AG09309 (cell line): ENCODE measurements at regions not wholly inside any gene's neighbourhood (a gene's known extent, or its start where the extent isn't known, plus 50 kb on each side); places are given as distances from the start of the nearest gene placed in this dataset.
"Not testable (repeated sequence)": the region's sequence is repeated elsewhere in the genome, so short reads cannot be mapped to it uniquely, and the experiment has no call there.

Experiments
- DNase-seq: peaks from one replicate; pipeline ENCODE4 v3.0.0-alpha.2; 2010; ENCODE audit warnings: low read depth
- H3K4me3 ChIP-seq: 2 replicates; pipeline ENCODE4 v1.5.1; 2011; ENCODE audit warnings: mild to moderate bottlenecking, low read depth, low read length, moderate library complexity; ENCODE audit not compliant: control insufficient read depth
- TF ChIP-seq, protein P1 (sequence below): IDR thresholded peaks from 2 replicates; pipeline ENCODE4 v1.5.1; 2011; ENCODE audit warnings: mild to moderate bottlenecking, low read depth, low read length, inconsistent platforms; ENCODE audit not compliant: insufficient read depth, control insufficient read depth; ENCODE audit errors: missing control alignments

- DNase-seq = no peak
- TF ChIP-seq, protein P1, sequence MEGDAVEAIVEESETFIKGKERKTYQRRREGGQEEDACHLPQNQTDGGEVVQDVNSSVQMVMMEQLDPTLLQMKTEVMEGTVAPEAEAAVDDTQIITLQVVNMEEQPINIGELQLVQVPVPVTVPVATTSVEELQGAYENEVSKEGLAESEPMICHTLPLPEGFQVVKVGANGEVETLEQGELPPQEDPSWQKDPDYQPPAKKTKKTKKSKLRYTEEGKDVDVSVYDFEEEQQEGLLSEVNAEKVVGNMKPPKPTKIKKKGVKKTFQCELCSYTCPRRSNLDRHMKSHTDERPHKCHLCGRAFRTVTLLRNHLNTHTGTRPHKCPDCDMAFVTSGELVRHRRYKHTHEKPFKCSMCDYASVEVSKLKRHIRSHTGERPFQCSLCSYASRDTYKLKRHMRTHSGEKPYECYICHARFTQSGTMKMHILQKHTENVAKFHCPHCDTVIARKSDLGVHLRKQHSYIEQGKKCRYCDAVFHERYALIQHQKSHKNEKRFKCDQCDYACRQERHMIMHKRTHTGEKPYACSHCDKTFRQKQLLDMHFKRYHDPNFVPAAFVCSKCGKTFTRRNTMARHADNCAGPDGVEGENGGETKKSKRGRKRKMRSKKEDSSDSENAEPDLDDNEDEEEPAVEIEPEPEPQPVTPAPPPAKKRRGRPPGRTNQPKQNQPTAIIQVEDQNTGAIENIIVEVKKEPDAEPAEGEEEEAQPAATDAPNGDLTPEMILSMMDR = no peak
- no peak overlapping the region for H3K4me3 ChIP-seq
Observed at GRCh38 chr3:5358911-5359310, 171.4 kb downstream of the EDEM1 start.

GRCh38 chr3:5360453-5360852 lies 172.9 kb downstream of the EDEM1 start:
- H3K4me3 ChIP-seq = no peak overlapping the region
- TF ChIP-seq, protein P1 = no peak
- DNase-seq = no peak

GRCh38 chr3:5366746-5367145 lies 179.2 kb downstream of the EDEM1 start:
- DNase-seq = no peak

DNA sequence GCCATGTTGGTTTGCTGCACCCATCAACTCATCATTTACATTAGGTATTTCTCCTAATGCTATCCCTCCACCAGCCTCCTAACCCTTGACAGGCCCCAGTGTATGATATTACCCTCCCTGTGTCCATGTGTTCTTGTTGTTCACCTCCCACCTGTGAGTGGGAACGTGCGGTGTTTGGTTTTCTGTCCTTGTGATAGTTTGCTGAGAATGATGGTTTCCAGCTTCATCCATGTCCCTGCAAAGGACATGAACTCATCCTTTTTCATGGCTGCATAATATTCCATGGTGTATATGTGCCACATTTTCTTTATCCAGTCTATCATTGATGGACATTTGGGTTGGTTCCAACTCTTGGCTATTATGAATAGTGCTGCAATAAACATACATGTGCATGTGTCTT lies 184.0 kb downstream of the EDEM1 start:
- DNase-seq, H3K4me3 ChIP-seq: not testable (repeated sequence)

More at GRCh38 chr3:5366746-5367145, 179.2 kb downstream of the EDEM1 start:
- TF ChIP-seq, protein P1 = no peak
- H3K4me3 ChIP-seq = no peak overlapping the region

GRCh38 chr3:5376761-5377160 lies 189.3 kb downstream of the EDEM1 start:
- TF ChIP-seq, protein P1 = no peak

DNA sequence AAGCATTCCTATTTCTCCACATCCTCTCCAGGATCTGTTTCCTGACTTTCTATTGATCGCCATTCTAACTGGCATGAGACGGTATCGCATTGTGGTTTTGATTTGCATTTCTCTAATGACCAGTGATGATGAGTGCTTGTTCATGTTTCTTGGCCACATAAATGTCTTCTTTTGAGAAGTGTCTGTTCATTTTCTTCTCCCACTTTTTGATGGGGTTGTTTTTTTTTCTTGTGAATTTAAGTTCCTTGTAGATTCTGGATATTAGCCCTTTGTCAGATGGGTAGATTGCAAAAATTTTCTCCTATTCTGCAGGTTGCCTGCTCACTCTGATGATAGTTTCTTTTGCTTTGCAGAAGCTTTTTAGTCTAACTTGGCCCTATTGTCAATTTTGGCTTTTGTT lies 191.8 kb downstream of the EDEM1 start:
- DNase-seq, H3K4me3 ChIP-seq: not testable (repeated sequence)

More at GRCh38 chr3:5376761-5377160, 189.3 kb downstream of the EDEM1 start:
- H3K4me3 ChIP-seq = no peak overlapping the region
- no peak for DNase-seq

DNA sequence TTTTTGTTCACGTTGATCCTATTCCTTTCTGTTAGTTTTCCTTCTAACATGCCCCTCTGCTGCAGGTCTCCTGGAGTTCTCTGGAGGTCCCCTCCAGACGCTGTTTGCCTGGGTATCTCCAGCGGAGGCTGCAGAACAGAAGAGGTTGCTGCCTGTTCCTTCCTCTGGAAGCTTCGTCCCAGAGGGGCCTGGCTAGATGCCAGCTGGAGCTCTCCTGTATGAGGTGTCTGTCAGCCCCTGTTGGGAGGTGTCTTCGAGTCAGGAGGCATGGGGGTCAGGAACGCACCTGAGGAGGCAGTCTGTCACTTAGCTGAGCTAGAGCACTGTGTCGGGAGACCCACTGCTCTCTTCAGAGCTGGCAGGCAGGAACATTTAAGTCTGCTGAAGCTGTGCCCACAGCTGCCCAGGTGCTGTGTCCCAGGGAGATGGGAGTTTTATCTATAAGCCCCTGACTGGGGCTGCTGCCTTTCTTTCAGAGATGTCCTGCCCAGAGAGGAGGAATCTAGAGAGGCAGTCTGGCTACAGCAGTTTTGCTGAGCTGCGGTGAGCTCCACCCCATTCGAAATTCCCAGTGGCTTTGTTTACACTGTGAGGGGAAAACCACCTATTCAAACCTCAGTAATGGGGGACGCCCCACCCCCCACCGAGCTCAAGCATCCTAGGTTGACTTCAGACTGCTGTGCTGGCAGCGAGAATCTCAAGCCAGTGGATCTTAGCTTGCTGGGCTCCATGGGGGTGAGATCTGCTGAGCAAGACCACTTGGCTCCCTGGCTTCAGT lies 196.2 kb downstream of the EDEM1 start:
- not testable (repeated sequence) for DNase-seq

GRCh38 chr3:5384557-5385236 lies 197.2 kb downstream of the EDEM1 start:
- DNase-seq = no peak
- TF ChIP-seq, protein P1 = no peak
- no peak overlapping the region for H3K4me3 ChIP-seq

More for the DNA sequence above, 196.2 kb downstream of the EDEM1 start:
- not testable (repeated sequence) for H3K4me3 ChIP-seq
